GM18511 (cell line): ENCODE measurements at regions not wholly inside any gene's neighbourhood (a gene's known extent, or its start where the extent isn't known, plus 50 kb on each side); places are given as distances from the start of the nearest gene placed in this dataset.

Source experiments
- ATAC-seq: cut with Tn5 transposase; IDR thresholded peaks from one replicate; pipeline ENCODE4 v1.9.1; 2021; ENCODE audit warnings: mild to moderate bottlenecking, moderate library complexity; ENCODE audit not compliant: unreplicated experiment

GRCh38 chr13:73286177-73286576 lies 227.4 kb downstream of the KLF5 start:
- ATAC-seq, result no peak

GRCh38 chr13:73284081-73284874 lies 225.5 kb downstream of the KLF5 start:
- ATAC-seq, result no peak

GRCh38 chr13:73283636-73284035 lies 224.8 kb downstream of the KLF5 start:
- ATAC-seq, result no peak

DNA sequence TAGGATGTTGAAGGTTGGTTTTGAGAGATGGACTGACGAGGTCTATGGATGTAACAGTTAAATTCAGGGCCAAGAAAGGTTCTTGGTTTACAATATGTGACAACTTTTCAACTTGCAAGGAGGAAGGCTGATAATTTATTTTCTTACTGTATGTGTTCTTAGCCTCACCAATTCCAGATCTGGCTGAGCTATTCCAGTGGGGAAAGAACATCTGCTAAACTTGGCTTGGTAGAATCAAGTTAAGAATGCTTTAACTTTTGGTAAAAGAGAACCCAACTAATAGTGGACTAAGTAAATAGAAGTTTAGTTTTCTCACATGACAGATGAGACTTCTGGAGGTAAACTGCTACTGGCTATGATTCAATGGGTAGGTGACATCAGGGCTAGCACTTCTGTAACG lies 222.9 kb downstream of the KLF5 start:
- no peak for ATAC-seq

DNA sequence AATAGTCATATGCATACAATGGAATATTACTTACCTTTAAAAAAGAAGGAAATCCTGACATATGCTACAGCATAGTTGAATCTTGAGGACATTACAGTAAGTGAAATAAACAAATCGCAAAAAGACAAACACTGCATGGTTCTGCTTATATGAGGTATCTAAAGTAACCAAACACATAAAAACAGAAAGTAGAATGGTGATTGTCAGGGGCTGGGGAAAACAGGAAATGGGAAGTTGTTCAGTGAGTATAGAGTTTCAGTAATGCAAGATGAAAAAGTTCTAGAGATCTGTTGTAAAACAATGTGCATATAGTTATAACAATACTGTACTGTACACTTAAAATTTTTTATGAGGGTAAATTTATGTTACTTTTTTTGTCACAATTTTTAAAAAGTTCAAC lies 219.4 kb downstream of the KLF5 start:
- peak; percentile 70 for ATAC-seq

GRCh38 chr13:73275163-73275562 lies 216.4 kb downstream of the KLF5 start:
- ATAC-seq, result peak; percentile 61

- ATAC-seq, result no peak
Observed at GRCh38 chr13:73274147-73274546, 215.3 kb downstream of the KLF5 start.

DNA sequence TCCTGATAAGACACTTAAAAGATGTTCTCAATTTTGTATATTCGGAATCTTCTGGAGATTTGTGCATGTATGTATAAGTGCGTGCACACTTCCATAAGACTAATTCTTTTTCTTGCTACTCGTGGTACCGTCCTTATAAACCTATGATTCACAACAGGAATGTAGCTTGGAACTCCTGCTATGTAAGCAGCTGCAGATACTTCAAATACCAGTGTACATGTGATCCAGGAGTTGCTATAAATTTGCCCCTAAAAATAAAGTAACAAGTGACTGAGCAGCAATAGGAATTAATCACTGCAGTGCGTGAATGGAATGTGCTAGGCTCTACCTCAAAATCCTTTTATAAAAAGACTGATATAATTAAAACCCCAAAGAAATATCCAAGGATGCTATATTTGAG lies 214.9 kb downstream of the KLF5 start:
- ATAC-seq, result no peak

GRCh38 chr13:73273276-73273675 lies 214.5 kb downstream of the KLF5 start:
- ATAC-seq, result no peak

- no peak for ATAC-seq
Observed at GRCh38 chr13:73272831-73273230, 214.0 kb downstream of the KLF5 start.

GRCh38 chr13:73268306-73268705 lies 209.5 kb downstream of the KLF5 start:
- no peak for ATAC-seq

DNA sequence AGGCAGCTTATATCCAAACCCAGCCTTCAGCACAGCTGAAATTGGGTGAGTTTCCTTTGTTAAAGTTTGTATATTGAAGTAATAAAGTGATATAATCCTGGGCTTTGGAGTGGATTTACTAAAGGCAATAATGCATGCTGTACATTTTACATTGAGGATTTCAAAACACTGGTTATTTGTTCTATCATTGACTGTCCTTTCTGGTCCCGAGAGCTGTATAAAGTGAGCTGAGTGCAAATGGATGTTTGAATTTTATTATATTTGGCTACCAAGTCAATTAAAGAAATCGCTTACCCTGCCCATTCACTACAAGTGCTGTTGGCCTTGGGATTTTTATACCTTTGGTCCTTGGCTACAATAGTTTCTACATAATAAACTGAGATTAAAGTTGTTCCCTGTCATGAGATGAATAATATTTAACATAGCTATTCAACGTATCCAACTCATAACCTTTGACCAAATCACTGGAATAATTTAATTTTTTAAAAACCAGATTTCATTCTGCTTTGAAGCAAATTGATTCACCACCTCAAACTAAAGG lies 207.9 kb downstream of the KLF5 start:
- ATAC-seq, result no peak

- ATAC-seq, result no peak
Observed at GRCh38 chr13:73262862-73263627, 204.2 kb downstream of the KLF5 start.

DNA sequence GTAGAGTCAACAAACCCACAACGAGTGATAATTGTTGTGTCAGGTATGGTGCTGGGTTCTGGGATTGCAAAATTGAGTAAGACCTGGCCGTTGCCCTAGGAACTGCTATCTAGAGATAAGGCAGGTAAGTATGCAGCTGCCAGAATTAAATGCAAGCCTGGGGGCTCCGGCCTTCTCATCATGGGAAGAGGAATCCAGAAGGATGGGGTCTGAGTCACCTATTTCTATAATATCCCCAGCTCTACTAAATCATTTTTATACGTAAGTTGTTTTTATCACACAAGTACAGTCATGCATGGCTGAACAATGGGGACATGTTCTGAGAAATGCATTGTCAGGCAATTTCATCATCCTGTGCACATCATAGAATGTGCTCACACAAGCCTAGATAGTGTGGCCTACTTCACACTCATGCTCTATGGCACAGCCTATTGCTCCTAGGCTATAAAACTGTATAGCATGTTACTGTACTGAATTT lies 203.0 kb downstream of the KLF5 start:
- ATAC-seq, result no peak

GRCh38 chr13:73259061-73260017 lies 200.5 kb downstream of the KLF5 start:
- ATAC-seq, result no peak

DNA sequence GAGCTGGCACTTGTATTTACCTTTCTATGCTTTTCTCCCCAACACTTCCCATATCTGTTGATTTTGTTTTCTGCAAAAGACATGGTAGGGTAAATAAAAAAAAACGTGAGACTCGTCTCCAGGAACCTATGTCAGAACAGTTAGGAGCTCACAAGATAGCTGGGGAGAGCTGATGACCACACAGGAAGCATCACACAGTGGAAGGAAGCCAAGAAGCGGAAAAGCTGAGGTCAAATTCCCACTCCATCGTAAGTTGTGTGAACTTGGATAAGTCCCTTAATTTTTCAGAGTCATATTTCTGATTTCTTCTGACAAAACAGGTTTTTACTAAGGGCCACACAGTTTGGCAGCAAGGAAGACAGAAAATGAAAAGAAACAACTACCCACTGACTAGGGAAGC lies 199.6 kb downstream of the KLF5 start:
- no peak for ATAC-seq

GRCh38 chr13:73254827-73255226 lies 196.0 kb downstream of the KLF5 start:
- no peak for ATAC-seq

DNA sequence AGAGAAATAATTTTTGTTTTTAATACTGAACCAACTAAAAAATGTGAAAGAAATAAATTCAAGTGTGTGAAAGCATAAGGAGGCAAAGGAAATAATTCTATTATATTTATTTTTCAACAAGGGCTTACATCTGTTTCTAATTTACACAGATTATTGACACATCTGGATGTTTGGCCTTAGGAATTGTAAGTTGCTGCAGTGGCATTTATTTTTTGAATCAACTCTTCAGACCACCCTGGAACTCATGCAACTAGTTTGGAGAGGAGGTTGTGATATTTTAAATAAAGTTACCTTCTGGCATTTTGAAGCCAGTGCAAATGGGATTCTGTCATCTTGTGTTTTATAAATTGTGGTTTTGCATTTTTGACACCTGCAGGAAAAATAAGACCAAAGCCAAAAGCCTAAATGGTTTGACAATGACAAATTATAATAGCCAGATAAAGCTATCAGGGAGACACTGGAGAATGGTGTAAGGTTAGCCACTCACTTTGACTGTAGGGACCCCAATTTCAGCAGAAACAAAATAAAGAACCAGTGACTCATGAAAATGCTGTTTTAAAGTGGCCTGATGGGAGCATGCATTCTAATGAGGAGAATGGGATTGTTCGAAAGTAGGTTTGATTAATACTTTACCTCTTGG lies 192.9 kb downstream of the KLF5 start:
- no peak for ATAC-seq

DNA sequence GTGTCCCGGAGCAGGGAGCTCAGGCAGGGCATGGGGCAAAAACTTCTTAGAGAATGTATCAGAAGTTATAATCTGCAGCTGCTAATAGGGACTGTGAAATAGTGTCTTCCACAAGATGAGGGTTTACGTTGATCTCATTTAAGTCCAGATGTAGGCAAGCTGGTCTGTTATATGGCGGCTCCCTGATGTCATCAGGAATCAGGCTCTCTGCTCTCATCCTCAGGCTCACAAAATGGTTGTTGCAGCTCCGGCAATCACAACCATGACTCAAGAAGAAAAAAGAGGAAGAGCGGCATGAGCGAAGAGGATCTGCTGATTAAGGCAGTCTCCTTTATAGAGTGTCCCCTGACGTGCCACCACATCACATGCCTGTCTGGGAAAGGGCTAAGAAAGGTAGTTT lies 191.3 kb downstream of the KLF5 start:
- no peak for ATAC-seq
